SK-N-SH (cell line): ENCODE measurements at regions not wholly inside any gene's neighbourhood (a gene's known extent, or its start where the extent isn't known, plus 50 kb on each side); places are given as distances from the start of the nearest gene placed in this dataset.

Experiments used
- CTCF ChIA-PET: fragments of 300-600, 350-600 bp; formaldehyde crosslinking; extraction: SDS; loops from one replicate; lab custom pipeline; 2021; lab: Yijun Ruan, JAX
- POLR2A ChIA-PET: fragments of 350-600 bp; sonication (Branson Sonifier 250); formaldehyde crosslinking; extraction: SDS; loops from one replicate; lab custom pipeline; 2020; ENCODE audit warnings: antibody characterized with exemption, inconsistent platforms; lab: Yijun Ruan, JAX
- DNase-seq: peaks from one replicate; pipeline ENCODE4 v3.0.0; 2012
- H2AFZ ChIP-seq: fragments of 200-600 bp; sonication (generic); 2 replicates; pipeline ENCODE4 v1.8.1; 2016; ENCODE audit warnings: antibody characterized with exemption, mild to moderate bottlenecking, low read depth
- H3F3A ChIP-seq: fragments of 200-600 bp; sonication (generic); replicated peaks from 2 replicates; pipeline ENCODE3; 2016; ENCODE audit warnings: antibody characterized with exemption, mild to moderate bottlenecking; ENCODE audit not compliant: insufficient read depth
- H3K27ac ChIP-seq, 2 experiments: fragments of 200-500 bp in 1 of 2; fragments of 200-600 bp in 1 of 2; sonication (Bioruptor generic) in 1 of 2; sonication (generic), shearing (Covaris generic) in 1 of 2; 2 replicates each; pipeline versions ENCODE4 v1.5.1 to v1.6.1; 2014 to 2016; ENCODE audit warnings: low read depth in 2 of 2, inconsistent platforms in 1 of 2, low read length in 1 of 2, mild to moderate bottlenecking in 1 of 2, mixed read lengths in 1 of 2
- H3K27me3 ChIP-seq: fragments of 200-600 bp; sonication (generic), shearing (Covaris generic); 2 replicates; pipeline ENCODE4 v1.6.1; 2016; ENCODE audit warnings: mixed run types; ENCODE audit not compliant: insufficient read depth
- H3K36me3 ChIP-seq, 2 experiments: fragments of 200-500 bp in 1 of 2; fragments of 200-600 bp in 1 of 2; sonication (Bioruptor generic) in 1 of 2; sonication (generic) in 1 of 2; replicated peaks in 1 of 2; 2 replicates each; pipeline versions ENCODE3 to v1.5.1; 2014 to 2016; ENCODE audit warnings: low read length in 1 of 2, mild to moderate bottlenecking in 1 of 2; ENCODE audit not compliant: insufficient read depth in 2 of 2, control insufficient read depth in 1 of 2
- H3K4me1 ChIP-seq, 2 experiments: fragments of 200-500 bp in 1 of 2; fragments of 200-600 bp in 1 of 2; sonication (Bioruptor generic) in 1 of 2; sonication (generic), shearing (Covaris generic) in 1 of 2; 2 replicates each; pipeline versions ENCODE4 v1.5.1 to v1.6.1; 2014 to 2016; ENCODE audit warnings: low read depth in 1 of 2, low read length in 1 of 2, mixed run types in 1 of 2; ENCODE audit not compliant: insufficient read depth in 2 of 2, control insufficient read depth in 1 of 2
- H3K4me2 ChIP-seq: fragments of 200-600 bp; sonication (generic), shearing (Covaris generic); 2 replicates; pipeline ENCODE4 v1.6.1; 2017; ENCODE audit warnings: mixed run types
- H3K4me3 ChIP-seq, 2 experiments: fragments of 200-500 bp in 1 of 2; fragments of 200-600 bp in 1 of 2; sonication (Bioruptor generic) in 1 of 2; sonication (generic), shearing (Covaris generic) in 1 of 2; 2 replicates each; pipeline versions ENCODE4 v1.5.1 to v1.8.1; 2014 to 2016; ENCODE audit warnings: low read depth in 2 of 2, inconsistent platforms in 1 of 2, low read length in 1 of 2, mild to moderate bottlenecking in 1 of 2, mixed read lengths in 1 of 2, moderate library complexity in 1 of 2
- H3K79me2 ChIP-seq: fragments of 200-600 bp; sonication (generic); 2 replicates; pipeline ENCODE4 v1.8.1; 2017; ENCODE audit warnings: mild to moderate bottlenecking; ENCODE audit not compliant: insufficient read depth
- H3K9ac ChIP-seq: fragments of 200-600 bp; sonication (generic); 2 replicates; pipeline ENCODE4 v1.6.1; 2017; ENCODE audit warnings: mixed run types
- H3K9me2 ChIP-seq: fragments of 200-600 bp; sonication (generic); 2 replicates; pipeline ENCODE4 v1.6.1; 2017; ENCODE audit warnings: mixed run types
- H3K9me3 ChIP-seq: fragments of 200-600 bp; sonication (generic); 2 replicates; pipeline ENCODE4 v1.6.1; 2017; ENCODE audit warnings: mixed run types, mild to moderate bottlenecking, moderate library complexity
- H4K20me1 ChIP-seq: fragments of 200-600 bp; sonication (generic); 2 replicates; pipeline ENCODE4 v1.6.1; 2017; ENCODE audit warnings: mild to moderate bottlenecking, mixed run types; ENCODE audit not compliant: insufficient read depth
- CHD2 ChIP-seq: fragments of 150-350 bp; IDR thresholded peaks from 2 replicates; pipeline ENCODE4 v1.6.1; 2018; ENCODE audit warnings: low read length; ENCODE audit not compliant: partially characterized antibody
- FOXM1 ChIP-seq: IDR thresholded peaks from 2 replicates; pipeline ENCODE4 v1.4.0; 2012; ENCODE audit warnings: low read depth, mild to moderate bottlenecking
- GABPA ChIP-seq: IDR thresholded peaks from 2 replicates; pipeline ENCODE4 v1.4.0; 2012; ENCODE audit warnings: low read depth, mild to moderate bottlenecking
- IRF3 ChIP-seq: fragments of 150-350 bp; IDR thresholded peaks from 2 replicates; pipeline ENCODE4 v1.6.1; 2016; ENCODE audit warnings: mild to moderate bottlenecking, low read depth, low read length
- JUND ChIP-seq: IDR thresholded peaks from 2 replicates; pipeline ENCODE4 v1.4.0; 2012
- MAX ChIP-seq: IDR thresholded peaks from 2 replicates; pipeline ENCODE4 v1.4.0; 2012; ENCODE audit warnings: low read depth
- NFIC ChIP-seq: IDR thresholded peaks from 2 replicates; pipeline ENCODE4 v1.4.0; 2012; ENCODE audit warnings: borderline replicate concordance
- POLR2AphosphoS5 ChIP-seq: IDR thresholded peaks from 2 replicates; pipeline ENCODE4 v1.6.1; 2012; ENCODE audit warnings: low read depth, low read length
- RAD21 ChIP-seq: IDR thresholded peaks from 2 replicates; pipeline ENCODE4 v1.6.1; 2012; ENCODE audit warnings: mild to moderate bottlenecking, low read length
- RCOR1 ChIP-seq: fragments of 150-350 bp; IDR thresholded peaks from 2 replicates; pipeline ENCODE4 v1.6.1; 2017; ENCODE audit warnings: antibody characterized with exemption, low read length
- RFX5 ChIP-seq: IDR thresholded peaks from 2 replicates; pipeline ENCODE4 v1.6.1; 2012; ENCODE audit warnings: mild to moderate bottlenecking, improper control_type of control experiment, low read length
- TAF1 ChIP-seq: IDR thresholded peaks from 2 replicates; pipeline ENCODE4 v1.6.1; 2012; ENCODE audit warnings: low read depth, mild to moderate bottlenecking, low read length, moderate library complexity, borderline replicate concordance
- TCF12 ChIP-seq: IDR thresholded peaks from 2 replicates; pipeline ENCODE4 v1.4.0; 2012
- USF2 ChIP-seq: fragments of 150-350 bp; IDR thresholded peaks from 2 replicates; pipeline ENCODE4 v1.6.1; 2017; ENCODE audit warnings: antibody characterized with exemption, low read length, low read depth, borderline replicate concordance
- ZBTB33 ChIP-seq: IDR thresholded peaks from 2 replicates; pipeline ENCODE4 v1.4.0; 2012; ENCODE audit warnings: low read depth, borderline replicate concordance
- WGBS: methylation state at CpG from one replicate; pipeline ENCODE4 v1.1.6; 2017; ENCODE audit warnings: low lambda C conversion rate; 5-methylcytosine and 5-hydroxymethylcytosine counted together

- no peak overlapping the region for H3K4me3 ChIP-seq
- H3F3A ChIP-seq = no peaks in the 10 kb centered on the region
- no peak overlapping the region for H3K9ac ChIP-seq
- H3K4me1 ChIP-seq = no peaks in the 10 kb centered on the region
- H3K79me2 ChIP-seq = no peaks in the 10 kb centered on the region
- ChIA-PET CTCF (no interaction called here), POLR2A (interaction anchor here (0.6 kb wide), 1 partner anchor 379 kb away, joined by 3 read pairs; no protein-coding TSS in a partner anchor)
- no peaks in the 10 kb centered on the region for H3K9me2 ChIP-seq
- 40% methylated on average over 3 of the region's 3 CpGs for WGBS
- H2AFZ ChIP-seq = no peak overlapping the region
- no peak overlapping the region for H3K4me2 ChIP-seq
- no peaks in the 10 kb centered on the region for H4K20me1 ChIP-seq
- no peak for TF ChIP-seq FOXM1
- TF ChIP-seq CHD2 = no peak
- no peak for TF ChIP-seq TAF1
- TF ChIP-seq POLR2AphosphoS5 = no peak
- TF ChIP-seq RAD21 = no peak
- no peak for TF ChIP-seq NFIC
- no peak for TF ChIP-seq MAX
- TF ChIP-seq USF2 = no peak
- no peak for TF ChIP-seq ZBTB33
- TF ChIP-seq, all 33 proteins: peak for 0
- Histone ChIP-seq H3K36me3 (no peaks in the 10 kb centered on the region), H3K27ac (no peak overlapping the region), H3K27me3 (no peaks in the 10 kb centered on the region), H3K9me3 (no peaks in the 10 kb centered on the region)
- DNase-seq = no peak
Observed at GRCh38 chr10:2812631-2813030, 254.7 kb upstream of the PFKP start.

GRCh38 chr10:2800178-2800577 lies 267.2 kb upstream of the PFKP start:
- no peak overlapping the region for H2AFZ ChIP-seq
- ChIA-PET POLR2A (no interaction called here), CTCF (no interaction called here)
- H3K9me3 ChIP-seq = no peaks in the 10 kb centered on the region
- H3K27me3 ChIP-seq = no peaks in the 10 kb centered on the region
- H3F3A ChIP-seq = no peaks in the 10 kb centered on the region
- H3K79me2 ChIP-seq = no peaks in the 10 kb centered on the region
- H3K27ac ChIP-seq = no peak overlapping the region
- no peaks in the 10 kb centered on the region for H3K9me2 ChIP-seq
- no peak overlapping the region for H3K4me2 ChIP-seq
- TF ChIP-seq USF2 (no peak), FOXM1 (no peak), RCOR1 (no peak), RAD21 (no peak), TCF12 (no peak), MAX (no peak), GABPA (no peak), IRF3 (no peak), ZBTB33 (no peak), RFX5 (no peak), JUND (no peak)
- TF ChIP-seq, all 33 proteins: peak for 0
- Histone ChIP-seq H3K4me1 (no peaks in the 10 kb centered on the region; a peak in 1 of 4 replicates), H3K36me3 (no peaks in the 10 kb centered on the region), H3K4me3 (no peak overlapping the region), H4K20me1 (no peaks in the 10 kb centered on the region), H3K9ac (no peak overlapping the region)
- WGBS = 25% methylated on average over 5 of the region's 5 CpGs
- DNase-seq = no peak
